ENCODE measurements at regions not wholly inside any gene's neighbourhood (a gene's known extent, or its start where the extent isn't known, plus 50 kb on each side); places are given as distances from the start of the nearest gene placed in this dataset.
"Not testable (repeated sequence)": the region's sequence is repeated elsewhere in the genome, so short reads cannot be mapped to it uniquely, and the experiment has no call there.

GRCh38 chr10:34957531-34957930 is 132.6 kb downstream of the CUL2 start:
- Histone ChIP-seq H3K27ac (replicated peaks) (no peak overlapping the region), H3K27me3 (ENCODE audit: low read depth) (no peaks in the 10 kb centered on the region), H3K9me3 (replicated peaks) (no peaks in the 10 kb centered on the region), H3K4me1 (no peaks in the 10 kb centered on the region), H3K36me3 (no peaks in the 10 kb centered on the region), H3K4me3 (no peak overlapping the region)
- intact Hi-C loops (cut with micrococcal nuclease), result no loop called here
- no peak for DNase-seq
- TF ChIP-seq, protein P1, sequence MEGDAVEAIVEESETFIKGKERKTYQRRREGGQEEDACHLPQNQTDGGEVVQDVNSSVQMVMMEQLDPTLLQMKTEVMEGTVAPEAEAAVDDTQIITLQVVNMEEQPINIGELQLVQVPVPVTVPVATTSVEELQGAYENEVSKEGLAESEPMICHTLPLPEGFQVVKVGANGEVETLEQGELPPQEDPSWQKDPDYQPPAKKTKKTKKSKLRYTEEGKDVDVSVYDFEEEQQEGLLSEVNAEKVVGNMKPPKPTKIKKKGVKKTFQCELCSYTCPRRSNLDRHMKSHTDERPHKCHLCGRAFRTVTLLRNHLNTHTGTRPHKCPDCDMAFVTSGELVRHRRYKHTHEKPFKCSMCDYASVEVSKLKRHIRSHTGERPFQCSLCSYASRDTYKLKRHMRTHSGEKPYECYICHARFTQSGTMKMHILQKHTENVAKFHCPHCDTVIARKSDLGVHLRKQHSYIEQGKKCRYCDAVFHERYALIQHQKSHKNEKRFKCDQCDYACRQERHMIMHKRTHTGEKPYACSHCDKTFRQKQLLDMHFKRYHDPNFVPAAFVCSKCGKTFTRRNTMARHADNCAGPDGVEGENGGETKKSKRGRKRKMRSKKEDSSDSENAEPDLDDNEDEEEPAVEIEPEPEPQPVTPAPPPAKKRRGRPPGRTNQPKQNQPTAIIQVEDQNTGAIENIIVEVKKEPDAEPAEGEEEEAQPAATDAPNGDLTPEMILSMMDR (IDR thresholded peaks at IDR 0.05; ENCODE audit: borderline replicate concordance), result no peak

- TF ChIP-seq, protein P1 (IDR thresholded peaks at IDR 0.05; ENCODE audit: borderline replicate concordance), result no peak
- no peak overlapping the region for H3K27ac ChIP-seq (replicated peaks)
- H3K36me3 ChIP-seq, result no peaks in the 10 kb centered on the region
- H3K27me3 ChIP-seq (ENCODE audit: low read depth), result no peaks in the 10 kb centered on the region
- no peak overlapping the region for H3K4me3 ChIP-seq
- DNase-seq, result no peak
- no peaks in the 10 kb centered on the region for H3K4me1 ChIP-seq
- no peaks in the 10 kb centered on the region for H3K9me3 ChIP-seq (replicated peaks)
- intact Hi-C loops (cut with micrococcal nuclease), result no loop called here
Measured at GRCh38 chr10:34956756-34957155, 133.4 kb downstream of the CUL2 start.

DNA sequence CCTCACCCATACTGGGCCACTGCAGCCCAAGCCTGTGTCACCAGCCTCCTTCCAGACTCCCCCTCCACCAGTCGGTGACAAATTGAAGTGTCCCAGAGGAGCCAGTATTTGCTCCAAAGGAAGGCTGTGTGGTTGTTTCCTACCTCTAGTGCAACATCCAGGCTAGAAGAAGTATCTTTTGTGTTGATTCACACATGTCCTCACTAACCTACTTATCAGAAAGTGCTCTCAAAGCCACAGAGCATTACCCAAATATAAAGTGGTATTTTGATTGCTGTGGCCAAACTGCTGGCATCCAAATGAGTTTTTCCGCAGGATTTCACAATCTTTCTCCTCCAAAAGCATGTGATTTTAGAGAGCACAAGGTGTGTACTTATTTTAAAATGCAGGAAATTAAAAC is 134.8 kb downstream of the CUL2 start:
- Histone ChIP-seq H3K4me1 (no peaks in the 10 kb centered on the region), H3K4me3 (no peak overlapping the region), H3K27me3 (ENCODE audit: low read depth) (no peaks in the 10 kb centered on the region), H3K27ac (replicated peaks) (no peak overlapping the region), H3K9me3 (replicated peaks) (no peaks in the 10 kb centered on the region), H3K36me3 (no peaks in the 10 kb centered on the region)
- TF ChIP-seq, protein P1 (IDR thresholded peaks at IDR 0.05; ENCODE audit: borderline replicate concordance), result no peak
- intact Hi-C loops (cut with micrococcal nuclease), result no loop called here
- no peak for DNase-seq

GRCh38 chr10:34954142-34954541 is 136.0 kb downstream of the CUL2 start:
- intact Hi-C loops (cut with micrococcal nuclease), result no loop called here
- Histone ChIP-seq H3K27me3 (ENCODE audit: low read depth) (no peaks in the 10 kb centered on the region), H3K36me3 (no peaks in the 10 kb centered on the region), H3K9me3 (replicated peaks) (no peaks in the 10 kb centered on the region), H3K4me1 (no peaks in the 10 kb centered on the region), H3K27ac (replicated peaks) (no peak overlapping the region), H3K4me3 (no peak overlapping the region)
- no peak for DNase-seq
- TF ChIP-seq, protein P1 (IDR thresholded peaks at IDR 0.05; ENCODE audit: borderline replicate concordance), result no peak

DNA sequence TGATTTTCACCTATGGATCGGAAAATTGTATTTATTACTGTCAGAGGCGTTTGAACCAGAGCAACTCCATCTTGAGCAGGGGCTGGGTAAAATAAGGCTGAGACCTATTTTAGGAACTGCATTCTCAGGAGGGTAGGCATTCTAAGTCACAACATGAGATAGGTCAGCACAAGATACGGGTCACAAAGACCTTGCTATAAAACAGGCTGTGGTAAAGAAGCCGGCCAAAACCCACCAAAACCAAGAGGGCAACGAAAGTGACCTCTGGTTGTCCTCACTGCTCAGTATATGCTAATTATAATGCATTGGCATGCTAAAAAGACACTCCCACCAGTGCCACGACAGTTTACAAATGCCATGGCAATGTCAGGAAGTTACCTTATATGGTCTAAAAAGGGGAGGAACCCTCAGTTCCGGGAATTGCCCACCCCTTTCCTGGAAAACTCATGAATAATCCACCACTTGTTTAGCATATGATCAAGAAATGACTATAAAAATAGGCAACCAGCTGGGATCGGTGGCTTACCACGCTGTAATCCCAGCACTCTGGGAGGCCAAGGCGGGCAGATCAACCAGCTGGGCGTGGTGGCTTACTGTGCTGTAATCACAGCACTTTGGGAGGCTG is 136.3 kb upstream of the PARD3 start:
- intact Hi-C loops (cut with micrococcal nuclease); H3K4me3 ChIP-seq; H3K4me1 ChIP-seq; H3K27ac ChIP-seq (replicated peaks); H3K36me3 ChIP-seq; H3K9me3 ChIP-seq (replicated peaks); DNase-seq: not testable (repeated sequence)
- peaks cover 12% of the 10 kb centered on the region for H3K27me3 ChIP-seq (ENCODE audit: low read depth)

DNA sequence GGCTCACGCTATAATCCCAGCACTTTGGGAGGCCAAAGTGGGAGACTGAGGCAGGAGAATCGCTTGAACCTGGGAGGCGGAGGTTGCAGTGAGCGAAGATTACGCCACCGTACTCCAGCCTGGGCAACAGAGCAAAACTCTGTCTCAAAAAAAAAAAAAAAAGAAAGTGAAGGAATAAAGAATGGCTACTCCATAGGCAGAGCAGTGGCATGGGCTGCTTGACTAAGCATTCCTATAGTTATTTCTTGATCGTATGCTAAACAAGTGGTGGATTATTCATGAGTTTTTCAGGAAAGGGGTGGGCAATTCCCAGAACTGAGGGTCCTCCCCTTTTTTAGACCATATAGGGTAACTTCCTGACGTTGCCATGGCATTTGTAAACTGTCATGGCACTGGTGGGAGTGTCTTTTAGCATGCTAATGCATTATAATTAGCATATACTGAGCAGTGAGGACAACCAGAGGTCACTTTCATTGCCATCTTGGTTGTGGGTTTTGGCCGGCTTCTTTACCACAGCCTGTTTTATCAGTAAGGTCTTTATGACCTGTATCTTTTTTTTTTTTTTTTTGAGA is 130.9 kb upstream of the PARD3 start:
- intact Hi-C loops (cut with micrococcal nuclease); H3K9me3 ChIP-seq (replicated peaks); H3K4me3 ChIP-seq; H3K36me3 ChIP-seq; H3K27ac ChIP-seq (replicated peaks); H3K4me1 ChIP-seq; DNase-seq: not testable (repeated sequence)
- peaks cover 12% of the 10 kb centered on the region for H3K27me3 ChIP-seq (ENCODE audit: low read depth)

Measured in left ventricle myocardium inferior (tissue), 1 donor.